ENCODE measurements at regions not wholly inside any gene's neighbourhood (a gene's known extent, or its start where the extent isn't known, plus 50 kb on each side); places are given as distances from the start of the nearest gene placed in this dataset.
"Not testable (repeated sequence)": the region's sequence is repeated elsewhere in the genome, so short reads cannot be mapped to it uniquely, and the experiment has no call there.

DNA sequence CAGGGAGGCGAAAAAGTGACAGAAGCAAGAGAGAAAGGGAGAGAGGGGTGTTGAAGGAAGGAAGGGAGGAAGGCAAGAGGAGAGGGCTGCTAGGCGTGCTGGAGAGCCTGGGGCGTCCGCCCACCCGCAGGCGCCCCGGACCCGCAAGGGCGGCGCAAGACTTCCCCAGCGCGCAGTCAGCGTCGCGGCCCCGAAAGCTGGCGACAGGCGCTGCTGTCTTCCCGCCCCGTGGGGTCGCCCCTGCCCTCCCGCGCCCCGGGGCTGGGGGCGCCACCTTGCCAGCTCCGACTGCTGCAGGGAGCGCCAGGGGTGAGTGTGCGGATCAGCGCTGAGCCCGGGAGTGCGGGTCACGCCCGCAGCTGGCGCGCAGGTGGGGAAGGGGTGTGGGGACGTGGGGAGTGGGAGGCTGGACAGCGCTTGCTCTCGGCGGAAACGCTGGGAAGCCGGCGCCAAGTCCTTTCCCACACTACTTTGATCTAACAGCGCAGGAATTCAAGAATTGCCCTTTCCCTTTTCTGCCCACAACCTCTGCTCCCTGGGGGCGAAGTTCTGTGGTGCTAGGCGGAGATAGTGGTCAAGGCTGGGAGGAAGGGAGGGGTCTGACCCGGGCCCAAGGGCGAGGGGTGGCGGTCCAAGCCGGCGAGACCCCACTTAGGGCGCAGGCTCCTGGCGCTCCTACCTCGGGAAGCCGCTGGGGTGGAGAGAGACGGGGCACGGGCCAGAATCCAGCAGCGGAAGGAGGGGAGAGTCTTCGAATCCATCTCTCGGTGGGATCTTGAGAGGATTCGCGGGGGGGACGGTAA lies 266.1 kb downstream of the CGGBP1 start, which contains the start of gene HTR1F:
TSS of gene HTR1F (plus strand) at position 173 of the 803 bp plus-strand sequence.
- DNase-seq: no peak

DNA sequence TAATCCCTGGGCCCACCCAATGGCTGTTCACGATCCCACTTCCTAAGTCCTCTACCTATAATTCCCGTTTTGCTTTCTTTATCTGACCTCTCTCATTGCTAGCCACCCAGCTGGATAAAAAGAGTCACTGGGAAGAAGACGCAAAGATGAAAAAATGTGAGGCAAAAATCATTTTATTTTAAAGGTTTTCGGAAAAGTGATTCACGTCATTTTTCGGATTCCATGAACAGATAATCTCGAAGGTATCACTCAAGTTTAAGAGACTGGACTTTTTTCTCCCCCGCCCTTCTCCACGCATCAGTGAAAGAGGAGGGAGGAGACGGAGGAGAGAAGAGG lies 266.6 kb downstream of the CGGBP1 start:
- no peak for DNase-seq

DNA sequence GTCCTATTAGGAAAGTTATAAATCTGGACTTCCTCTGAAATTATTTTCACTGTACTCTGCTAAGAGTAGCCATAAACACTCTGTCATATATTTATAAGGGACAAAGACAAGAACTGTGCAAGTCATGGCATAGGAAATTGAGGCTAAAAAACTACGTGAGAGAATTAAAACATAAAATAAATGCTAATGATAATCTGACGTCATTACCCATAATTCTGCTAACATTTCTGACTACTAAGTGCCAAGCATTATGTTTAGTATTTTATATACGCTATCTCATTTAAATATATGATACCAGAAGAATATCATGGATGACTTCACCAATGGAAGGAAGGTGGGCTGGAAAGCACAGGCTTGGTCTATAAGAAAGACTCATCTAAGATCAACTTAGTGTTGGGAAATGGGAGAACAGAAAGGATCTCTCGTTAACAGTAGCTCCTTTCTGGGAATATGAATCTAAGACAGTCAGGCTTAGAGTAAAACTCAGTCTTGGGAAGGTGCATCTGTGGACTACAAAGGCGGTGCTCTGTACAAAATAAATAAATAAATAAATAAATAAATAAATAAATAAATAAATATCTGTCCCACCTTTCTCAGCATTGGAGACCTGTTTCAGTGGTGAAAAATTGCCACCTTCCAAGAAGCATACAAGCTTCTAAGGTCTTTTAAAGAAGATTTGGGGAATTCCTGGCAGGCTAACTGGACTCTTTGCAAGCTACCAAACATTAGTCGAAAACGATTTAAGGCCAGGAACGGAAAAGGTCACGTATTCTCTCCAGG lies 267.4 kb downstream of the CGGBP1 start:
- no peak for DNase-seq

- not testable (repeated sequence) for DNase-seq
Observed at GRCh38 chr3:87789049-87789448, 269.8 kb downstream of the CGGBP1 start.

DNA sequence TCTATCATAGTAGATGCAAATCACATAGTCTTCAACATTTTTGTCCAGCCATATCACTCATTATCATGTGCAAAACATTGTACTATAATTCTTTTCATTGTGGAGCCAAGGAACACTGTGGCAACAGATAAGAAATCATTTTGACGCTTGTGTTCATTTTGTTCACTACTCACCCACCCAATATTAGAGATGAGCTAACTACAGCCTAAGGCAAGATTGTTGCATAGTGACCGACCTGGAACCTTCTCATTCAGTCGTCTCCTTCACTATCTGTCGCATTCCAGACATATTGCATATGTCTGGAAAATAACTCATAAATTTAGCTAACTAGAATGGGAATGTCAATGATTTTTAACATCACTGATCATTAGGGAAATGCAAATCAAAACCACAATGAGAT lies 270.3 kb downstream of the CGGBP1 start:
- no peak for DNase-seq

- no peak for DNase-seq
Observed at GRCh38 chr3:87780811-87781210, 278.0 kb downstream of the CGGBP1 start.

DNA sequence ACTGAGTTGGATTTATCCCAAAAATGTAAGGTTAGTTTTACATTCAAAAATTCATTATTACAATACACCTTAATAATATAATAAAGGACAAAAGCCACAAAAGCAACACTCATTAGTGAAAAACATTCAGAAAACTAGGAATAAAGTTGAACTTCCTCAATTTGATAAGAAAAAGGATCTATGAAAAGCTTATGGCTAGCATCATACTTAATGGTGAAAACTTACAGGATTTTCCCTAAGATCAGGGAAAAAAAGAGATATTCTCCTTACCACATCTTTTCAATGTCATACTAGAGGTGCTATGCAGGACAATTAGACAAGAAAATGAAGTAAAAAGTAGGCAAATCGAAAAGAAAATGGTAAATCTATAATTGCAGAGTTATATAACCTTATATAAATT lies 279.9 kb downstream of the CGGBP1 start:
- DNase-seq: no peak

- no peak for DNase-seq
Observed at GRCh38 chr3:87771337-87772192, 287.2 kb downstream of the CGGBP1 start.

- no peak for DNase-seq
Observed at GRCh38 chr3:87766721-87767120, 292.1 kb downstream of the CGGBP1 start.

GRCh38 chr3:87765256-87765655 lies 293.5 kb downstream of the CGGBP1 start:
- no peak for DNase-seq

DNA sequence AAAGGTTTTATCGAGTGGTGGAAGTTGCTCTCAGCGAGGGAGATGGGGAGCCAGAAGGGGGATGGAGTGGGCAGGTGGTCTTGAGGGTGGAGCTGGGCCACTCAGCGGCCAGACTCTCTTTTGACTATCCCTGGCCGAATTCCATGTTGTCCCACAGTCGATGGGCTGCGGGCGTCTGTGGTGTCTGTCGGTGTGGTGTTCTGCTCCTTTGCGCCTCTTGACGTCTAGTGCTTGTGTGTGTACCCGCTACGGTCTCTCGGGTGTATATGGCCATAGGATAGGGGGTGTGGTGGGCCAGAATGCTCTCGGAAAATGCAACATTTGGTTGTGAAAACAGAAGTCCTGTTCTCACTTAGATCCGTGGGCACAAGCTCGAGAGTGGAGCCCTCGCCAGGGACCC lies 297.0 kb downstream of the CGGBP1 start:
- DNase-seq: no peak

DNA sequence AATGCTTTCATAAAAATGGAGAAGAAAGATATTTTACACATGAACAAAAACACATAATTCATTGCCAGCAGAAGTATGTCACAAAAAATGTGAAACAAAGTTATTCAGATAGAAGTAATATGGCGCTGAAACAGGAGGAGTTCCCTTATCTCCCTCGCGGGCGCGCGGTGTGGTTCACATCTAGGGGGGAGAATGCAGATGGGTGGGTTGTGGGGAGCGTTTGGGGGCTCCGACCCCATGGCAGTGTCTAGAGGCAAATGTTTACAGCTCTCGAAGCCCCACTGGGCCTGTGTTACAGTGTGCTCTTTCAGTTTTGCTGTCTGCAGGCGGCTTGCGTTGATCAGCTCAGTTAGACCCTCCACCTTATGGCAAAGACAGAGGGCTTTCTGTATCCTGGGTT lies 297.5 kb downstream of the CGGBP1 start:
- DNase-seq: no peak

DNA sequence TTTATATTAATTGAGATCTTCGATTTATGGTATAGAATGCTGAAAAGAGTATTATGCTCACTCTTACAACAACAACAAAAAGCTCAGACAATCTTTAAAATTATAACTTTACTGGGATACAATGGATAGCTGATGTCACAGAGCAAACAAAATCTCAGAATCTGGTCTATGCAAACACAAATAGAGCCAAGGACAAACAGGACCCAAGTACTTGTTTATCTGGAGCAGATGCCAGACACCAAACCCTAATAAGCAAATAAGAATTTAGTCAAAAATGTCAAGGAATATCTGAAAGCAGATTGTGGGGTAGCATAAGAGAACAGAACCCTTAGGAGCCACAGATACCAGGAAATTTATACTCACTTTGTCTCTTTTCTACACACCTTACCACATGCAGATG lies 302.2 kb downstream of the CGGBP1 start:
- DNase-seq: no peak

DNA sequence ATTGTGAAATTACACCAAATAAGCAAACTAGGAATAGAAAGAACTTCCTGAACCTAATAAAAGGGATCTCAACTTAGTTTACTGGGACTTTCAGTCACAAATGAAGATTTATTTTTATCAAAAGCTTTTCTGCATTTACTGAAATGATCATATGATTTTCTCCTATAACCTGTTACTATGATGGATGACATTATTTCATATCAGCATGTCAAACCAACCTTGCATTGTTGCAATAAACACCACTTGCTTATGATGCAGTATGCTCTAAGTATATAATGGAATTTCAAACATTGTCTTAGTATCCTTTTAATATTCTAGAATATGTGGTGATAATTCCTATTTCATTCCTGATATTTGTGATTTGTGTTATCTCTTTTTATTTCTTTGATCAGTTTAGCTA lies 303.0 kb downstream of the CGGBP1 start:
- DNase-seq: no peak

DNA sequence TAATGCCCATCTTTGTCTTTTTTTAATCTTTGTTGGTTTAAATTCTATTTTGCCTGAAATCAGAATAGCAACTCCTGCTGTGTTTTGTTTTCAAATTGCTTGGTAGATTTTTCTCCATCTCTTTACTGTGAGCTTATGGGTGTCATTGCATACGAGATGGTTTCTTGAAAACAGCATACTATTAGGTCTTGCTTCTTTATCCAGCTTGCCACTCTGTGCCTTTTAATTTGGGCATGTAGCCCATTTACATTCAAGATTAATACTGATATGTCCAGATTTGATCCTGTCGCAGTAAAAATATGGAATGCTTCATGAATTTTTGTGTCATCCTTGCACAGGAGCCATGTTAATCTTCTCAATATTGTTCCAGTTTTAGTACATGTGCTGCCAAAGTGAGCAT lies 316.6 kb downstream of the CGGBP1 start:
- DNase-seq: no peak

- DNase-seq: not testable (repeated sequence)
Observed at GRCh38 chr3:87740894-87741293, 317.9 kb downstream of the CGGBP1 start.

DNA sequence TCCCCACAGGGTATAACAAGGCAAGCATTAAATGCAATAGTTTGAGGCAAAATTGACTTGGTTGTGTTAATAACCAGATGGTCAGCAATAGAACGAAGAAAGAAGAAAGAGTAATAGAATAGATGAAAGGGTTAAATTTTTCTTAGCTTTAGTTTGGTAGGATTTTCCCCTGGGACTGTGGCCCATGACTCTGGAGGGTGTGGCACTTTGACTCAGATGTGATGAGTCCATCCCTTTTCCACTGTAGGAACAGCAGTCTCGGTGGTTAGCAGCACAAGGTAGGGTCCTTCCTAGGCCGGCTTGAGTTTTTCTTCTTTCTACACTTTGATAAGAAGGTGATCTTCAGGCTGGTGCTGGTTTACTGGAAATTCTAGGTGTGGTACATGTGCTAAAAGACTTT lies 321.0 kb downstream of the CGGBP1 start:
- DNase-seq: not testable (repeated sequence)

GRCh38 chr3:87733671-87734367 lies 325.0 kb downstream of the CGGBP1 start:
- DNase-seq: no peak

- DNase-seq: no peak
Observed at GRCh38 chr3:87732294-87732693, 326.5 kb downstream of the CGGBP1 start.

DNA sequence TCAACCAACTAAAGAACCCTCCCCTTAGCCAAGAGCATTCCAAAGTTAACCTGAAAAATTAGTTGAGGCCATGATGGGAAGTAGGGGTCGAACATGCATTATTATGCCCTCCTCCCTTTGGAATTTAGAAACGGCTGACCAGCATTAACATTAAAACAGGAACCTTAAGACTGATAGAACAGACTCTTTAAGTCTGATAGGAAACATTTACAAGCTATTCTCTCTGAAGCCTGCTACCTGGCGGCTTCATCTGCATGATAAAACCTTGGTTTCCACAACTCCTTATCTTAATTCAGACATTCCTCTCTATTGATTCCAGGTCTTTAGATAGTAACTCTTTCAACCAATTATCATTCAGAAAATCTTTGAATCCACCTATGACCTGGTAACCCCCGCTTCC lies 331.0 kb downstream of the CGGBP1 start:
- DNase-seq: no peak

GRCh38 chr3:87719060-87719459 lies 339.7 kb downstream of the CGGBP1 start:
- no peak for DNase-seq

DNA sequence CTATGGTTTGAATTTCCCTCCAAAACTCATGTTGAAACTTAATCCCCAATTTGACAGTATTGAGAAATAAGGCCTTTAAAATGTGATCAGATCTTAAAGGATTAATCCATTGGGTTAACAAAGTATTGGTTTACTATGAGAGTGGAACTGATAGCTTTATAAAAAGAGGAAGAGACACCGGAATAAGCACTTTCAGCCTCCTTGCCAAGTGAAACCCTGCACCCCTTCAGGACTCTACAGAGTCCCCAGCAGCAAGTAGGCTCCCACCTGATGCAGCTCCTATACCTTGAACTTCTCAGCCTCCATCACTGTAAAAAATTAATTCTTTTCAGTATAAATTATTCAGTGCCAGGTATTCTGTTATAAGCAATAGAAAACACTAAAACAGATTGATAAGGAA lies 348.3 kb downstream of the CGGBP1 start:
- DNase-seq: no peak

DNA sequence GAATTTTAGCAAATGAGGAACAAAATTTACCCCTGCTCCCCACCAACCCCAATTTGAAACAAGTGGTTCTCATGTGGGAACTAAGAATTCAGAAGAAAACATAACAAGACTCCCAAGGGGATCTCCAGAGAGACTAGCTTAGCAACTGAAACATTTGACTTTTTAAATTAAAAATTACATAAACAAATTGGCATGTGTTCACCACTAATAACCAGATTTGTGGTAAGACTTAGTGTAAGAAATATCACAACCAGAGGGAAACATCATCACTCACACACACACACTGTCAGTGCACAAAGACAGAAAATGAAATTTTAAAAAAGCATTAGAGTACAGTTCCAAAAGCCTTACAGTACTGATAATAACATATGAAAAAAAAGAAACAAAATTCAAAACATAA lies 348.8 kb downstream of the CGGBP1 start:
- no peak for DNase-seq
